Loucy (cell line): ENCODE measurements at regions not wholly inside any gene's neighbourhood (a gene's known extent, or its start where the extent isn't known, plus 50 kb on each side); places are given as distances from the start of the nearest gene placed in this dataset.

Experiments used
- H2AFZ ChIP-seq: fragments of 200-600 bp; sonication (generic); 2 replicates; pipeline ENCODE4 v1.6.0; 2016; ENCODE audit warnings: antibody characterized with exemption, mild to moderate bottlenecking, low read length, moderate library complexity
- H3F3A ChIP-seq: fragments of 200-600 bp; 2 replicates; pipeline ENCODE4 v1.6.0; 2016; ENCODE audit warnings: antibody characterized with exemption, low read depth, mild to moderate bottlenecking
- H3K27me3 ChIP-seq: fragments of 200-600 bp; sonication (generic); 2 replicates; pipeline ENCODE4 v1.6.1; 2014; ENCODE audit warnings: low read length, mild to moderate bottlenecking; ENCODE audit not compliant: insufficient read depth, poor library complexity, severe bottlenecking
- H3K36me3 ChIP-seq: fragments of 200-600 bp; sonication (generic); 2 replicates; pipeline ENCODE4 v1.6.1; 2016; ENCODE audit warnings: low read length; ENCODE audit not compliant: insufficient read depth
- H3K4me1 ChIP-seq: fragments of 200-600 bp; sonication (generic); 2 replicates; pipeline ENCODE4 v1.5.1; 2014; ENCODE audit warnings: low read length, mild to moderate bottlenecking; ENCODE audit not compliant: insufficient read depth, poor library complexity, severe bottlenecking
- H3K4me2 ChIP-seq: fragments of 200-600 bp; sonication (generic); 2 replicates; pipeline ENCODE4 v1.6.0; 2014; ENCODE audit warnings: antibody characterized with exemption, low read length, low read depth, mild to moderate bottlenecking; ENCODE audit not compliant: poor library complexity, severe bottlenecking
- H3K4me3 ChIP-seq: fragments of 200-600 bp; sonication (generic); 2 replicates; pipeline ENCODE4 v1.5.1; 2014; ENCODE audit warnings: low read length, mild to moderate bottlenecking, mixed read lengths; ENCODE audit not compliant: poor library complexity, severe bottlenecking
- H3K79me2 ChIP-seq: fragments of 200-600 bp; sonication (generic); 2 replicates; pipeline ENCODE4 v1.6.1; 2014; ENCODE audit warnings: low read length; ENCODE audit not compliant: insufficient read depth
- H3K9ac ChIP-seq: fragments of 200-600 bp; sonication (generic); 2 replicates; pipeline ENCODE4 v1.6.0; 2014; ENCODE audit warnings: mild to moderate bottlenecking, low read depth, low read length, moderate library complexity; ENCODE audit not compliant: poor library complexity, severe bottlenecking
- H3K9me2 ChIP-seq: fragments of 200-600 bp; sonication (generic); replicated peaks from 2 replicates; pipeline ENCODE4 v1.6.1; 2016; ENCODE audit warnings: low read depth, low read length, mixed read lengths
- H3K9me3 ChIP-seq: fragments of 200-600 bp; sonication (generic); 2 replicates; pipeline ENCODE4 v1.6.1; 2014; ENCODE audit warnings: mild to moderate bottlenecking, antibody characterized with exemption, low read length, low read depth; ENCODE audit not compliant: insufficient read depth
- H4K20me1 ChIP-seq: fragments of 200-600 bp; sonication (generic); 2 replicates; pipeline ENCODE4 v1.6.0; 2014; ENCODE audit warnings: antibody characterized with exemption, low read length, mild to moderate bottlenecking; ENCODE audit not compliant: insufficient read depth, poor library complexity, severe bottlenecking
- EZH2phosphoT487 ChIP-seq: fragments of 200-600 bp; IDR thresholded peaks from 2 replicates; pipeline ENCODE4 v1.6.1; 2018; ENCODE audit warnings: antibody characterized with exemption, mild to moderate bottlenecking, moderate library complexity, borderline replicate concordance
- TF ChIP-seq, protein P1 (sequence below): fragments of 200-600 bp; sonication (generic); conservative IDR thresholded peaks from 2 replicates; pipeline ENCODE4 v1.5.1; 2014; ENCODE audit warnings: mild to moderate bottlenecking, antibody characterized with exemption, low read length

DNA sequence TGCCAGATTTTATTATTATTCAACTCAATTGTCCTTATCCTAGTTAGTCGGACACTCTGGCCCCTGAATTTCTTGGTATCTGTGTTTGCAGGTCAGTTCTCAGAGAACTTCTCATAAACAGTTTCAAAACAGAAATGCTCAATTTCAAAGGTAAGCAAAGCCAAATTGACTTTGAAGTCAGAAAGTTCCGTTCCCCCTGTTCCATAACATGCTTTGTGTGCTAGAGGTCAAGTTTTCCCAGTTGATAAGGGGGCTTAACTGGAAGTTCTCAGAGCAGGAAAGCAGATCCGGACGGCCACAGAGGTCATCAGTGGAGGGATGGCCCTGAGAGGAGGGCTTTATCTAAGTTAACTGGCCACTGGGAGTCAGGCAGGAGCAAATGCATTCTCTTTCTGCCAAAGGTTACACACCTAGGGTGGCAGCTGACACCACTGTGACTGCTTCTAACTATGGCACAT, 417.2 kb downstream of the COG6 start:
- no peaks in the 10 kb centered on the region for H3K79me2 ChIP-seq
- TF ChIP-seq, protein P1, sequence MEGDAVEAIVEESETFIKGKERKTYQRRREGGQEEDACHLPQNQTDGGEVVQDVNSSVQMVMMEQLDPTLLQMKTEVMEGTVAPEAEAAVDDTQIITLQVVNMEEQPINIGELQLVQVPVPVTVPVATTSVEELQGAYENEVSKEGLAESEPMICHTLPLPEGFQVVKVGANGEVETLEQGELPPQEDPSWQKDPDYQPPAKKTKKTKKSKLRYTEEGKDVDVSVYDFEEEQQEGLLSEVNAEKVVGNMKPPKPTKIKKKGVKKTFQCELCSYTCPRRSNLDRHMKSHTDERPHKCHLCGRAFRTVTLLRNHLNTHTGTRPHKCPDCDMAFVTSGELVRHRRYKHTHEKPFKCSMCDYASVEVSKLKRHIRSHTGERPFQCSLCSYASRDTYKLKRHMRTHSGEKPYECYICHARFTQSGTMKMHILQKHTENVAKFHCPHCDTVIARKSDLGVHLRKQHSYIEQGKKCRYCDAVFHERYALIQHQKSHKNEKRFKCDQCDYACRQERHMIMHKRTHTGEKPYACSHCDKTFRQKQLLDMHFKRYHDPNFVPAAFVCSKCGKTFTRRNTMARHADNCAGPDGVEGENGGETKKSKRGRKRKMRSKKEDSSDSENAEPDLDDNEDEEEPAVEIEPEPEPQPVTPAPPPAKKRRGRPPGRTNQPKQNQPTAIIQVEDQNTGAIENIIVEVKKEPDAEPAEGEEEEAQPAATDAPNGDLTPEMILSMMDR: no peak
- no peak for TF ChIP-seq EZH2phosphoT487
- H3K9me2 ChIP-seq: no peaks in the 10 kb centered on the region
- H3K4me1 ChIP-seq: no peaks in the 10 kb centered on the region
- H3K9ac ChIP-seq: no peak overlapping the region
- no peak overlapping the region for H2AFZ ChIP-seq
- H3F3A ChIP-seq: no peaks in the 10 kb centered on the region
- no peak overlapping the region for H3K4me3 ChIP-seq
- no peak overlapping the region for H3K4me2 ChIP-seq
- no peaks in the 10 kb centered on the region for H4K20me1 ChIP-seq
- H3K27me3 ChIP-seq: no peaks in the 10 kb centered on the region
- no peaks in the 10 kb centered on the region for H3K36me3 ChIP-seq
- no peaks in the 10 kb centered on the region for H3K9me3 ChIP-seq

DNA sequence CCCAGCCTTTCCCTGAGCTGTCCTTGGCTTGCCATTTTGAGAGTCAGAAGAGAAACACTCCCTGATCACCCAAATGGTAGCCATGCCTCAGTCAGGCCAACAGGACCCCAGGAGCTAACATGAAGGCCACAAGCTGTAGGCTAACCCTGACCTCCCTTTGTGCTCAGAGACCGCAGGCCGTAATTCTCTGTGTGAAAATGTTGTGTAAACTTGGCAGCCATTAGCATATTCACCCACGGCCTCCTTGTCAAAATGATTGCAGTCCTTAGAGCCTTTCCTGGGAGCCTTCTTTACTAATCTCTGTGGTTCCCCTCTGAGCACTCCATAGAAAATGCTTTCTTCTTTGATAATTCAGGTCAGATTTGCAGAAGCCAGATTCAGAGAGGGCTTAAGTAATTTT, 418.9 kb downstream of the COG6 start:
- H3K9ac ChIP-seq: no peak overlapping the region
- H3K4me3 ChIP-seq: no peak overlapping the region
- no peaks in the 10 kb centered on the region for H4K20me1 ChIP-seq
- no peaks in the 10 kb centered on the region for H3K9me2 ChIP-seq
- no peaks in the 10 kb centered on the region for H3K4me1 ChIP-seq
- H3K4me2 ChIP-seq: no peak overlapping the region
- H3K36me3 ChIP-seq: no peaks in the 10 kb centered on the region
- no peak for TF ChIP-seq EZH2phosphoT487
- TF ChIP-seq, protein P1: no peak
- H3K79me2 ChIP-seq: no peaks in the 10 kb centered on the region
- H3F3A ChIP-seq: no peaks in the 10 kb centered on the region
- H3K27me3 ChIP-seq: no peaks in the 10 kb centered on the region
- H3K9me3 ChIP-seq: no peaks in the 10 kb centered on the region
- no peak overlapping the region for H2AFZ ChIP-seq

- Histone ChIP-seq H3K4me3 (no peak overlapping the region), H3F3A (no peaks in the 10 kb centered on the region), H3K9me2 (no peaks in the 10 kb centered on the region), H3K36me3 (no peaks in the 10 kb centered on the region), H2AFZ (no peak overlapping the region), H3K4me2 (no peak overlapping the region), H4K20me1 (no peaks in the 10 kb centered on the region), H3K79me2 (no peaks in the 10 kb centered on the region), H3K27me3 (no peaks in the 10 kb centered on the region), H3K4me1 (no peaks in the 10 kb centered on the region), H3K9ac (no peak overlapping the region), H3K9me3 (no peaks in the 10 kb centered on the region)
- TF ChIP-seq, protein P1: no peak
- no peak for TF ChIP-seq EZH2phosphoT487
Measured at GRCh38 chr13:40075281-40075680, 419.8 kb downstream of the COG6 start.
